GM21423 (cell line): ENCODE measurements at regions not wholly inside any gene's neighbourhood (a gene's known extent, or its start where the extent isn't known, plus 50 kb on each side); places are given as distances from the start of the nearest gene placed in this dataset.
A peak's percentile ranks its signal among the peaks of the same experiment; 100 is the strongest.
"Not testable (repeated sequence)": the region's sequence is repeated elsewhere in the genome, so short reads cannot be mapped to it uniquely, and the experiment has no call there.

Experiments used
- ATAC-seq: cut with Tn5 transposase; IDR thresholded peaks from one replicate; pipeline ENCODE4 v1.9.1; 2021; ENCODE audit warnings: mild to moderate bottlenecking, moderate library complexity; ENCODE audit not compliant: unreplicated experiment

GRCh38 chrX:65831268-65831667 is 163.8 kb downstream of the MSN start:
- no peak for ATAC-seq

DNA sequence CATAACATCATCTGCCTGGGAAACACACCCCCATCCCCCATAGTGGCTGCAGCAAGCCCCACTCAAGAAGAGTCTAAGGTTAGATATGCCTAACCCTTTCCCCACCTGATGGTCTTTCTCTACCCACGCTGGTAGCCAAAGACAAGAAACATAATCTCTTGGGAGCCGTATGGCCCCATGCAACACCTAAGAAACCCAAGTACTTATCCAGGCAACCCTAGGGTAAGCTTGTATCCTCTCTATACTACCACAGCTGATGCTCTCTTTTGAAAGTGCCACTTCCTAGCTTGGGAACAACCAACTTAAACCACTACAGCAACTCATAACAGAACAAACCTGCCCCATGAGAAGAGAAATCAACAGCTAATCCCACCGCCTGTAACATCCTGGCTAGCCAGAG is 161.1 kb downstream of the MSN start:
- ATAC-seq, result no peak

DNA sequence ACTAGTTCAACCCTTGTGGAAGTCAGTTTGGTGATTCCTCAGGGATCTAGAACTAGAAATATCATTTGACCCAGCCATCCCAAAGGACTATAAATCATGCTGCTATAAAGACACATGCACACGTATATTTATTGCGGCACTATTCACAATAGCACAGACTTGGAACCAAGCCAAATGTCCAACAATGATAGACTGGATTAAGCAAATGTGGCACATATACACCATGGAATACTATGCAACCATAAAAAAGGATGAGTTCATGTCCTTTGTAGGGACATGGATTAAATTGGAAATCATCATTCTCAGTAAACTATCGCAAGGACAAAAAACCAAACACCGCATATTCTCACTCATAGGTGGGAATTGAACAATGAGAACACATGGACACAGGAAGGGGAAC is 157.8 kb downstream of the MSN start:
- ATAC-seq, result not testable (repeated sequence)

DNA sequence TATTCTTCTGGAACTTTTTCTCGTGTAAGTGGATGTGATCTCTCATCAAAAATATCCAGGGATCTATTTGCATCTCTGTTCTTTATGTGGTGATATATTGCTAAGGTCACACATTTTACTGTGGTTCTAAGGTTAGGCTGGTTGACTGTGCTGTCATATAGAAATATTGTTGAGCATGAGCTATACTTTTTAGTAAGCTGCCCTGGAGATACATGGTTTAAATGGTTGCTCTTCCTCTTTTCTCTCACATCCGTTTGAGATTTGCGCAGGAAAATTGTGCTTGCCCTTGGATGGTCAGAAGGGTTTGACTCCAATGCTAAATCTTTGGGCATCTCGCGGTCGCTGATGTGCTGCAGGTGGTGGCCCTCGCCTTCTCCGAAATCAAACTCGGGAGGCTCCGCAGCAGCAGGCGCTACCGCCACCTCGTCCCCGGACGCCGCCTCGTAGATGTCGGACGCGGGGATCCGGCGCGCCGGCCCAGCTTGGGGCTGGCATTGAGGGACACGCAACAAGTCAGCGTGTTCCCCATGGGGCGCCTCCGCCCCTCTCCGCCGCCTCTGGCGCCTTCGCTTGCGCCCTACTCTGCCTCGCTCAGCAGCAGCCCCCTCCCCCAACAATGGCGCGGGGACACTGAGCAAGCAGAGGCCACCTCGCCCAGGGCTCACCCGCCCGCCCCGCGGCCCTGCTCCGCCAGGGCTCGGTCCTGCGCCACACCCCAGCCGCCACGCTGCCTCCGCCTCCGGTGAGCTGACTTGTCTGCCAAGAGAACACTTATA is 154.5 kb downstream of the MSN start:
- ATAC-seq, result peak; percentile 68

DNA sequence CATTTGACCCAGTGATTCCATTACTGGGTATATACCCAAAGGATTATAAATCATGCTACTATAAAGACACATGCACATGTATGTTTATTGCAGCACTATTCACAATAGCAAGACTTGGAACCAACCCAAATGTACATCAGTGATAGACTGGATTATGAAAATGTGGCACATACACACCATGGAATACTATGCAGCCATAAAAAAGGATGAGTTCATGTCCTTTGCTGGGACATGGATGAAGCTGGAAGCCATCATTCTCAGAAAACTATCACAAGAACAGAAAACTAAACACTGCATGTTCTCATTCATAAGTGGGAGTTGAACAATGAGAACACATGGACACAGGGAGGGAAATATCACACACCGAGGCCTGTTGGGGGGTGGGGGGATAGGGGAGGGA is 152.5 kb downstream of the MSN start:
- ATAC-seq, result not testable (repeated sequence)

GRCh38 chrX:65813245-65813644 is 145.8 kb downstream of the MSN start:
- ATAC-seq, result no peak

DNA sequence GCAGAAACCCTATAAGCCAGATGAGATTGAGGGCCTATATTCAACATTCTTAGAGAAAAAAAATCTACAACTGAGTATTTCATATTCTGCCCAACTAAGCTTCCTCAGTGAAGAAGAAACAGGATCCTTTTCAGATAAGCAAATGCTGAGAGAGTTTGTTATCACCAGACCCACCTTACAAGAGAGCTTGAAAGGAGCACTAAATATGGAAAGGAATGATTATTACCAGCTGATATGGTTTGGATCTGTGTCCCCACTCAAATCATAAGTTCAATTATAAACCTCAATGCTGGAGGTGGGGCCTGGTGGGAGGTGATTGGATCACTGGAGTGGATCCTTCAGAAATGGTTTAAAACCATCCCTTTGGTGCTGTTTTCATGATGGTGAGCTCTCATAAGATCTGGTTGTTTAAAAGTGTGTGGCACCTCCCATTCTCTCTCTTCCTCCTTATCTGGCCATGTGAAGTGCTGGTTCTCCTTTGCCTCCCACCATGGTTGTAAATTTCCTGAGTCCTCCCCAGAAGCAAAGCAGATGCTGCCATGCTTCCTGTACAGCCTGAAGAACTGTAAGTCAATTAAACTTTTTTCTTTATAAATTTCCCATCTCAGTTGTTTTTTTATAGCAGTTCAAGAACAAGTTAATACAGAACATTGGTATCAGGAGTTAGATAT is 144.2 kb downstream of the MSN start:
- ATAC-seq, result no peak
